ENCODE measurements at regions not wholly inside any gene's neighbourhood (a gene's known extent, or its start where the extent isn't known, plus 50 kb on each side); places are given as distances from the start of the nearest gene placed in this dataset.
"Not testable (repeated sequence)": the region's sequence is repeated elsewhere in the genome, so short reads cannot be mapped to it uniquely, and the experiment has no call there.

DNA sequence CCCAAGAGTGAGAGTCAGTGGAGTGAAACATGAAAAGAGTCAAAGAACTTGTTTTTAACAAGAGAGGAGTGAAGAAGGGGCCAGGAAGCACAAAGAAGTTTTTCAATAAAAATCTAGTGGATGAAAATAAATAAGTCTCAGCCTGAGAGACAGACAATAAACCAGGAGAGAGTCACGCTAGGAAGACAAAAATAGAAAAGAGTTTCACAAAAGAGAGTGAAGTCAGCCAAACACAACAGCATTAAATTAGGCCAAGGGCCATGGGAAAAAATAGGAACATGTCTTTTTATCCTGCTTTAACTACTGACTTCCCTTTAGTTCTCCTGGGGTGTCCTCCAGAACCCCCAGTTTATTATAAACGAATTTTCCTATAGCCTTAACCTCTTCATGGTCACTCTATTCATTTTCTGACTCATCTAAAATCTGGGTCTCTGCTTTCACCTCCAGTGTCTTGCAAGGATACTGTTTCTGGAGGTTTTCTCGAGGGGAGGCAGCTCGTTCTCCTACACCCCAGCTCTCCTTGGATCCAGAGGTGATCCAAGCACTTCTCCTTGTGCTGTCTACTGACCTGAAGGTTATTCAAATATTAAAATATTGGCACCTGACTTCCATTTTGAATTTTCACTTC, 571.5 kb upstream of the PPP2R3A start:
- no peaks in the 10 kb centered on the region for H3K27me3 ChIP-seq (ENCODE audit: control insufficient read depth, insufficient read depth)
- no peak overlapping the region for H3K4me3 ChIP-seq (ENCODE audit: low read length)
- 47% methylated on average over 4 of the region's 4 CpGs for WGBS
- H3K27ac ChIP-seq (ENCODE audit: low read length), result no peak overlapping the region
- ATAC-seq (no peak), DNase-seq (no peak)
- no peaks in the 10 kb centered on the region for H3K4me1 ChIP-seq (ENCODE audit: control insufficient read depth, insufficient read depth, low read length)
- intact Hi-C loops (cut with DNase I), result no loop called here
- peaks cover 1% of the 10 kb centered on the region for H3K9me3 ChIP-seq (ENCODE audit: control insufficient read depth, low read length)

GRCh38 chr3:135412475-135412874, 553.1 kb upstream of the PPP2R3A start:
- intact Hi-C loops (cut with DNase I), result no loop called here

DNA sequence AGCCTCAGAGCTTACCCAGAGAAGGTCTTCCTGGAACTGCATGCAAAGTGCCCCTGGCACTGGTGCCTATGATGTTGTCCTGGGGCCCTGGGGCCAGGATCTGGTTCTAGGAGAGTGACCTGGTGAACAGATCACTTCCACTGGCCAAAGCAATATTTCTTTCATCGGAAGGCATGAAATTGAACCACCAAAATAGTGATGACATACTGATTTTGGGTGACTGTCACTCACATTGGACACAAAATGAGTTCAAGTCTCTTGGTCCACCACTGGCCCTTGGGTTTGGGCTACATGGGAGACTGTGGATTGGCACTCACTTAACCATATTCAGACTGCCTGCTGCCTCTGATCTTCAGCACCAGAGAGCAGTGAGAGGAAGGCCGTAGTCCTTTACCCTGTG, 549.3 kb upstream of the PPP2R3A start:
- WGBS, result 90% methylated on average over 2 of the region's 2 CpGs
- Histone ChIP-seq H3K27ac (ENCODE audit: low read length) (no peak overlapping the region), H3K4me1 (ENCODE audit: control insufficient read depth, insufficient read depth, low read length) (no peaks in the 10 kb centered on the region), H3K9me3 (ENCODE audit: control insufficient read depth, low read length) (no peaks in the 10 kb centered on the region), H3K27me3 (ENCODE audit: control insufficient read depth, insufficient read depth) (no peaks in the 10 kb centered on the region), H3K4me3 (ENCODE audit: low read length) (no peak overlapping the region)
- ATAC-seq, result no peak
- intact Hi-C loops (cut with DNase I), result no loop called here
- no peak for DNase-seq

More at GRCh38 chr3:135412475-135412874, 553.1 kb upstream of the PPP2R3A start:
- H3K27me3 ChIP-seq (ENCODE audit: control insufficient read depth, insufficient read depth), result no peaks in the 10 kb centered on the region
- WGBS, result 47% methylated on average over 2 of the region's 2 CpGs
- DNase-seq, result no peak
- H3K27ac ChIP-seq (ENCODE audit: low read length), result no peak overlapping the region
- no peak for ATAC-seq
- H3K9me3 ChIP-seq (ENCODE audit: control insufficient read depth, low read length), result no peaks in the 10 kb centered on the region
- H3K4me3 ChIP-seq (ENCODE audit: low read length), result no peak overlapping the region
- no peaks in the 10 kb centered on the region for H3K4me1 ChIP-seq (ENCODE audit: control insufficient read depth, insufficient read depth, low read length)

DNA sequence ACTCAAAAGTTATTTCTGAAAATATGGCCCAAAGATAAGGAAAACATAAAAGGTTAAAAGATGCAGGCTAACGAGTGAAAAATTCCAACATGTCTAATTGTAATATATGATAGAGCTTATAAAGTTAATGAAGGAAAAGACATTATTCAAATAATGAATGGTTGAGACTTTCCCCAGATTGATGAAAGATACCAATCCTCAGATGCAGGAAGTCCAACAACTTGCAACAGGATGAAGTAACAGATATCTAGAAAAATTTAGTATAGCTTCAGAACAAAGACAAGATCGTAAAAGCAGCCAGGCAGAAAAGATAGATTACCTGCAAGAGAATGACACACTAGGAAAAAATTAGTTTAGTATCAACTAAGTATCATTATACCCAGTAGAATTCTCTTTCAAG, 546.4 kb upstream of the PPP2R3A start:
- no peaks in the 10 kb centered on the region for H3K27me3 ChIP-seq (ENCODE audit: control insufficient read depth, insufficient read depth)
- H3K4me3 ChIP-seq (ENCODE audit: low read length), result no peak overlapping the region
- ATAC-seq (no peak), DNase-seq (no peak)
- 66% methylated on average over 2 of the region's 2 CpGs for WGBS
- H3K27ac ChIP-seq (ENCODE audit: low read length), result no peak overlapping the region
- H3K4me1 ChIP-seq (ENCODE audit: control insufficient read depth, insufficient read depth, low read length), result no peaks in the 10 kb centered on the region
- intact Hi-C loops (cut with DNase I), result no loop called here
- H3K9me3 ChIP-seq (ENCODE audit: control insufficient read depth, low read length), result no peaks in the 10 kb centered on the region

DNA sequence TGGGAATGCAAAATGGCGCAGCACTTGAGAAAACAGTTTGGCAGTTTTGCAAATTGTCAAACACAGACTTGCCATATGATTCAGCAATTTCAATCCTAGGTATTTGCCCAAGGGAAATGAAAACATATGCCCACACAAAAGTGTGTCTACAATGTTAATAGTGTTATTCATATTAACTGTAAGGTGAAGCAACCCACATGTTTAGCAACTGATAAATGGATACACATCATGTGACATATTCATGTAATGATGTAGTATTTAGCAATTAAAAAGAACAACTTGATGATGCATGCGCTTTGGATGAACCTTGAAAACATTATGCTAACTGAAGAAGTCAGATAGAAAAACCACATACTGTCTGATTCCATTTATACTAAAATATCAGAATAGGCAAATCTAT, 539.0 kb upstream of the PPP2R3A start:
- Histone ChIP-seq H3K27ac (ENCODE audit: low read length) (no peak overlapping the region), H3K4me3 (ENCODE audit: low read length) (no peak overlapping the region), H3K9me3 (ENCODE audit: control insufficient read depth, low read length) (no peaks in the 10 kb centered on the region), H3K4me1 (ENCODE audit: control insufficient read depth, insufficient read depth, low read length) (no peaks in the 10 kb centered on the region), H3K27me3 (ENCODE audit: control insufficient read depth, insufficient read depth) (no peaks in the 10 kb centered on the region)
- no peak for DNase-seq
- 95% methylated on average over 2 of the region's 2 CpGs for WGBS
- intact Hi-C loops (cut with DNase I), result no loop called here
- no peak for ATAC-seq

- intact Hi-C loops (cut with DNase I), result no loop called here
- Histone ChIP-seq H3K27me3 (ENCODE audit: control insufficient read depth, insufficient read depth) (no peaks in the 10 kb centered on the region), H3K4me3 (ENCODE audit: low read length) (no peak overlapping the region), H3K4me1 (ENCODE audit: control insufficient read depth, insufficient read depth, low read length) (no peaks in the 10 kb centered on the region), H3K9me3 (ENCODE audit: control insufficient read depth, low read length) (no peaks in the 10 kb centered on the region), H3K27ac (ENCODE audit: low read length) (no peak overlapping the region)
- WGBS, result 91% methylated on average over 2 of the region's 2 CpGs
- no peak for ATAC-seq
- no peak for DNase-seq
These were observed 533.1 kb upstream of the PPP2R3A start for GRCh38 chr3:135432402-135432801.

- intact Hi-C loops (cut with DNase I); H3K9me3 ChIP-seq (ENCODE audit: control insufficient read depth, low read length); H3K4me1 ChIP-seq (ENCODE audit: control insufficient read depth, insufficient read depth, low read length); DNase-seq; ATAC-seq; H3K27me3 ChIP-seq (ENCODE audit: control insufficient read depth, insufficient read depth); H3K27ac ChIP-seq (ENCODE audit: low read length); H3K4me3 ChIP-seq (ENCODE audit: low read length): not testable (repeated sequence)
- WGBS, result 67% methylated on average over 16 of the region's 18 CpGs
These were observed 526.5 kb upstream of the PPP2R3A start for GRCh38 chr3:135438889-135439597.

GRCh38 chr3:135439632-135440031, 525.9 kb upstream of the PPP2R3A start:
- H3K4me1 ChIP-seq (ENCODE audit: control insufficient read depth, insufficient read depth, low read length); H3K27ac ChIP-seq (ENCODE audit: low read length); DNase-seq; H3K27me3 ChIP-seq (ENCODE audit: control insufficient read depth, insufficient read depth); H3K4me3 ChIP-seq (ENCODE audit: low read length); intact Hi-C loops (cut with DNase I); ATAC-seq; H3K9me3 ChIP-seq (ENCODE audit: control insufficient read depth, low read length): not testable (repeated sequence)
- WGBS, result 82% methylated on average over 7 of the region's 7 CpGs

- H3K9me3 ChIP-seq (ENCODE audit: control insufficient read depth, low read length), result no peaks in the 10 kb centered on the region
- H3K27me3 ChIP-seq (ENCODE audit: control insufficient read depth, insufficient read depth), result no peaks in the 10 kb centered on the region
- no peak overlapping the region for H3K27ac ChIP-seq (ENCODE audit: low read length)
- no peaks in the 10 kb centered on the region for H3K4me1 ChIP-seq (ENCODE audit: control insufficient read depth, insufficient read depth, low read length)
- no peak overlapping the region for H3K4me3 ChIP-seq (ENCODE audit: low read length)
- DNase-seq (no peak), ATAC-seq (no peak)
- intact Hi-C loops (cut with DNase I), result no loop called here
These were observed 525.3 kb upstream of the PPP2R3A start for GRCh38 chr3:135440233-135440632.

GRCh38 chr3:135440746-135441145, 524.8 kb upstream of the PPP2R3A start:
- no peak for DNase-seq
- 27% methylated on average over 4 of the region's 4 CpGs for WGBS
- no peaks in the 10 kb centered on the region for H3K9me3 ChIP-seq (ENCODE audit: control insufficient read depth, low read length)
- no peak overlapping the region for H3K27ac ChIP-seq (ENCODE audit: low read length)
- H3K27me3 ChIP-seq (ENCODE audit: control insufficient read depth, insufficient read depth), result no peaks in the 10 kb centered on the region
- H3K4me1 ChIP-seq (ENCODE audit: control insufficient read depth, insufficient read depth, low read length), result no peaks in the 10 kb centered on the region
- ATAC-seq, result no peak
- H3K4me3 ChIP-seq (ENCODE audit: low read length), result no peak overlapping the region
- intact Hi-C loops (cut with DNase I), result no loop called here

DNA sequence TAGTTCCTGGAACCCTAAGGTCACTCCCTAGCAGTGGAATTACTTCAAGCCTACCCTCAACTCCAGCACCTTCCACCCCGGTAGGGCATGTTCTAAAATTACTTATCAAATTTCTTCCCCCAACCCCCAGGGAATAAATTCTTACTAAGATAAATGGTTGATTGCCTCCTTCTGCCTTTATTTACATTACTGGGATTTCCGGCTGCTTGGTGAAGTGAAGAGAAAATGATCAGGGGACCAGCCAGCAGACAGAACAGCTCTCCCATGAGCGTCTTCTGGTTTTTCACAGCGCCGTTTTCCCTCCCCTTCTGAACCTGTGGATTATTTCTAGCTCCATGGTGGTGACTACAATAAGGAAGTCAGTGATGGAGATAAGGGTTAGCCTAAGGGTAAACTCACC, 521.5 kb upstream of the PPP2R3A start:
- Histone ChIP-seq H3K4me3 (ENCODE audit: low read length) (no peak overlapping the region), H3K27me3 (ENCODE audit: control insufficient read depth, insufficient read depth) (no peaks in the 10 kb centered on the region), H3K9me3 (ENCODE audit: control insufficient read depth, low read length) (no peaks in the 10 kb centered on the region), H3K27ac (ENCODE audit: low read length) (no peak overlapping the region), H3K4me1 (ENCODE audit: control insufficient read depth, insufficient read depth, low read length) (no peaks in the 10 kb centered on the region)
- no peak for ATAC-seq
- intact Hi-C loops (cut with DNase I), result no loop called here
- 85% methylated on average over 5 of the region's 5 CpGs for WGBS
- DNase-seq, result no peak

DNA sequence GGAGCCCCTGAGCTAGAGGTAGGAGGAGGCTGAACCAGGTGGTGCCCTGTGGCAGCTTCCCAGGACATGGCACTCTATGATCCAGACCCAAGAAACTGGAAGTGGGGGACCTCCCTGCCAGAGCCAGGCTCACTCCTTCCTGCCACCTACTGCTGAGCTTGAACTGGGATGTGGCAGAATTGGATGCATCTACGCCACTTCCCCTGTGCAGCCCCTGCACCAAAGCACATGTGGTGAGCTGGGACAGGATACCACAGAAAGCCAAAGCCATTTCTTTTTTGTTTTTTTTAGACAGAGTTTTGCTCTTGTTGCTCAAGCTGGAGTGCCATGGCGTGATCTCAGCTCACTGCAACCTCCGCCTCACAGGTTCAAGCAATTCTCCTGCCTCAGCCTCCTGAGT, 518.0 kb upstream of the PPP2R3A start:
- DNase-seq, result no peak
- no peak for ATAC-seq
- WGBS, result 82% methylated on average over 3 of the region's 3 CpGs
- H3K27me3 ChIP-seq (ENCODE audit: control insufficient read depth, insufficient read depth), result no peaks in the 10 kb centered on the region
- intact Hi-C loops (cut with DNase I), result no loop called here
- no peaks in the 10 kb centered on the region for H3K4me1 ChIP-seq (ENCODE audit: control insufficient read depth, insufficient read depth, low read length)
- H3K4me3 ChIP-seq (ENCODE audit: low read length), result no peak overlapping the region
- H3K9me3 ChIP-seq (ENCODE audit: control insufficient read depth, low read length), result no peaks in the 10 kb centered on the region
- H3K27ac ChIP-seq (ENCODE audit: low read length), result no peak overlapping the region
